HG03095 (cell line): ENCODE measurements at regions not wholly inside any gene's neighbourhood (a gene's known extent, or its start where the extent isn't known, plus 50 kb on each side); places are given as distances from the start of the nearest gene placed in this dataset.
"Not testable (repeated sequence)": the region's sequence is repeated elsewhere in the genome, so short reads cannot be mapped to it uniquely, and the experiment has no call there.

Experiments used
- ATAC-seq: cut with Tn5 transposase; IDR thresholded peaks from one replicate; pipeline ENCODE4 v1.9.1; 2021; ENCODE audit warnings: moderate library complexity; ENCODE audit not compliant: unreplicated experiment

- ATAC-seq: no peak
Measured at GRCh38 chr1:55535724-55536544, 320.8 kb upstream of the USP24 start.

GRCh38 chr1:55534565-55535121, 319.5 kb upstream of the USP24 start:
- ATAC-seq: no peak

GRCh38 chr1:55531644-55532043, 316.5 kb upstream of the USP24 start:
- ATAC-seq: no peak

- no peak for ATAC-seq
Measured at GRCh38 chr1:55530749-55531478, 315.8 kb upstream of the USP24 start.

- no peak for ATAC-seq
Measured at GRCh38 chr1:55529017-55529416, 313.9 kb upstream of the USP24 start.

- no peak for ATAC-seq
Measured at GRCh38 chr1:55527831-55528230, 312.7 kb upstream of the USP24 start.

GRCh38 chr1:55526716-55527115, 311.6 kb upstream of the USP24 start:
- no peak for ATAC-seq

GRCh38 chr1:55524006-55524405, 308.8 kb upstream of the USP24 start:
- ATAC-seq: no peak

- no peak for ATAC-seq
Measured at GRCh38 chr1:55522982-55523381, 307.8 kb upstream of the USP24 start.

GRCh38 chr1:55522353-55522903, 307.3 kb upstream of the USP24 start:
- no peak for ATAC-seq

- no peak for ATAC-seq
Measured at GRCh38 chr1:55520861-55521260, 305.7 kb upstream of the USP24 start.

GRCh38 chr1:55519937-55520683, 304.9 kb upstream of the USP24 start:
- no peak for ATAC-seq

- no peak for ATAC-seq
Measured at GRCh38 chr1:55519276-55519675, 304.1 kb upstream of the USP24 start.

- no peak for ATAC-seq
Measured at GRCh38 chr1:55517036-55517435, 301.9 kb upstream of the USP24 start.

GRCh38 chr1:55514571-55514970, 299.4 kb upstream of the USP24 start:
- not testable (repeated sequence) for ATAC-seq

- no peak for ATAC-seq
Measured at GRCh38 chr1:55512466-55512865, 297.3 kb upstream of the USP24 start.

- no peak for ATAC-seq
Measured at GRCh38 chr1:55507578-55507931, 292.4 kb upstream of the USP24 start.

GRCh38 chr1:55506740-55507577, 291.8 kb upstream of the USP24 start:
- ATAC-seq: no peak

- ATAC-seq: no peak
Measured at GRCh38 chr1:55505326-55505725, 290.2 kb upstream of the USP24 start.

- ATAC-seq: no peak
Measured at GRCh38 chr1:55504306-55504731, 289.2 kb upstream of the USP24 start.
